ENCODE measurements at regions not wholly inside any gene's neighbourhood (a gene's known extent, or its start where the extent isn't known, plus 50 kb on each side); places are given as distances from the start of the nearest gene placed in this dataset.

- TF ChIP-seq ZNF639 (CRISPR knock-in tag; conservative IDR thresholded peaks at IDR 0.05 in 1 of 2, IDR thresholded peaks at IDR 0.05 in 1 of 2) (no peak), ZNF512 (tag; IDR thresholded peaks at IDR 0.05) (peak; percentile 8; the same call in 1 of the 2 replicates), RBM22 (IDR thresholded peaks at IDR 0.05; ENCODE audit: low read depth, low read length, poor library complexity, severe bottlenecking) (no peak), E2F5 (CRISPR knock-in tag; IDR thresholded peaks at IDR 0.05) (no peak), POLR2AphosphoS5 (IDR thresholded peaks at IDR 0.05; ENCODE audit: control insufficient read depth, insufficient read depth, low read depth, low read length) (no peak), HDAC1 (IDR thresholded peaks at IDR 0.05) (no peak), MEF2D (tag; conservative IDR thresholded peaks at IDR 0.05; ENCODE audit: low read depth) (no peak), ETV6 (IDR thresholded peaks at IDR 0.05; ENCODE audit: borderline replicate concordance in 1 of 2, low read depth in 2 of 2, low read length in 1 of 2) (no peak), ETV6 (CRISPR knock-in tag; IDR thresholded peaks at IDR 0.05; ENCODE audit: borderline replicate concordance) (no peak), MAFF (IDR thresholded peaks at IDR 0.05; ENCODE audit: low read length) (peak; percentile 31; the same call in 1 of the 2 replicates), ESRRB (CRISPR knock-in tag; IDR thresholded peaks at IDR 0.05; ENCODE audit: borderline replicate concordance) (no peak), IRF1 (CRISPR knock-in tag; IDR thresholded peaks at IDR 0.05; ENCODE audit: borderline replicate concordance) (no peak), SMARCC2 (IDR thresholded peaks at IDR 0.05; ENCODE audit: low read depth) (no peak), ZNF586 (CRISPR knock-in tag; conservative IDR thresholded peaks at IDR 0.05) (no peak), MNT (conservative IDR thresholded peaks at IDR 0.05) (no peak), BRD9 (IDR thresholded peaks at IDR 0.05; ENCODE audit: low read depth, partially characterized antibody) (no peak), LARP7 (IDR thresholded peaks at IDR 0.05) (no peak), DDX20 (tag; IDR thresholded peaks at IDR 0.05; ENCODE audit: low read depth) (no peak), NFATC3 (IDR thresholded peaks at IDR 0.05) (no peak), TAF7 (tag; IDR thresholded peaks at IDR 0.05) (no peak), YBX1 (IDR thresholded peaks at IDR 0.05) (no peak), SMARCE1 (IDR thresholded peaks at IDR 0.05) (peak; percentile 72; the same call in 1 of the 2 replicates)
Measured at GRCh38 chr21:28832013-28832714, 160.5 kb downstream of the LTN1 start (continued).
